Kidney epithelial cell (primary cell): ENCODE measurements at regions not wholly inside any gene's neighbourhood (a gene's known extent, or its start where the extent isn't known, plus 50 kb on each side); places are given as distances from the start of the nearest gene placed in this dataset.

ENCODE experiments used
- DNase-seq: peaks from one replicate; pipeline ENCODE4 v3.0.0-alpha.2; 2010; ENCODE audit warnings: low read depth
- H3K27me3 ChIP-seq: 2 replicates; pipeline ENCODE4 v1.6.0; 2011; ENCODE audit warnings: low read length; ENCODE audit not compliant: control insufficient read depth, insufficient read depth
- H3K36me3 ChIP-seq: 2 replicates; pipeline ENCODE4 v1.5.1; 2011; ENCODE audit warnings: low read length; ENCODE audit not compliant: control insufficient read depth, insufficient read depth
- H3K4me3 ChIP-seq: 2 replicates; pipeline ENCODE4 v1.5.1; 2011; ENCODE audit warnings: low read depth, mild to moderate bottlenecking, control low read depth, low read length
- CTCF ChIP-seq: IDR thresholded peaks from 2 replicates; pipeline ENCODE4 v1.5.1; 2011; ENCODE audit warnings: mild to moderate bottlenecking, moderate library complexity, low read length, control low read depth, inconsistent platforms; ENCODE audit not compliant: insufficient read depth, poor library complexity, severe bottlenecking

DNA sequence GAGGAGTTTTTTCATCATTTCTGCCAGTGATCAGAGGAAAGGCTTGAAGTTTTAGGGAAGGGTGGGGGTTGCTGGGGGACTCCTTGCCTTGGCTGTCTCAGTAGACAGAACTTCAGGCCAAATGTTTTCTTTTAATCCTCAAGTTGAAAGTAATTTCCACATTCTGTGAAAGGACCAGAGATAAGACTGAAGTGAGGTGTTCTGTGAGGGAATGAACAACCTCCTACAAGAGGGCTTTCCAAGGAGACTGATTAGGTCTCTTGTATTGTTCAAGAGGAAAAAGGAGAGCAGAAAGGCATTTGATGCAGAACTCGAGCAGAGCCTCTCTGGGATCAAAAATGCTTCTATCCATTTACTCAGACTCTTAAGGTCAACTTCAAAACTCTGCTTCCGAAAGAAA, 282.1 kb upstream of the ATP10B start:
- no peak for TF ChIP-seq CTCF
- DNase-seq, result no peak
- no peaks in the 10 kb centered on the region for H3K27me3 ChIP-seq
- H3K36me3 ChIP-seq, result no peaks in the 10 kb centered on the region
- H3K4me3 ChIP-seq, result no peak overlapping the region

DNA sequence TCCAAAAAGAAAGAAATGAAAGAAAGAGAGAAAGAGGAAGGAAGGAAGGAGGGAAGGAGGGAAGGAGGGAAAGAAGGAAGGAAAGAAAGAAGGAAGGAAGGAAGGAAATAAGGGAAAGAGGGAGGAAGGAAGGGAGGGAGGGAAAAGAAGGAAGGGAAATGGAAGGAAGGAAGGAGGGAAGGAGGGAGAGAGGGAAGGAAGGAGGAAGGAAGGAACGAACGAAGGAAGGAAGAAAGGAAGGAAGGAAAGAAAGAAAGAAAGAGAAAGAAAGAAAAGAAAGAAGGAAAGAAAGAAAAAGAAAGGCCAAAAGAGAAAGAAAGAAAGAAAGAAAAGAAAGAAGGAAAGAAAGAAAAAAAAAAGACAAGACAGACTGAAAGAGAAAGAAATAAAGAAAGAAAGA, 263.9 kb upstream of the ATP10B start:
- Histone ChIP-seq H3K36me3 (no peaks in the 10 kb centered on the region), H3K27me3 (no peaks in the 10 kb centered on the region), H3K4me3 (no peak overlapping the region)
- TF ChIP-seq CTCF, result no peak
- no peak for DNase-seq

DNA sequence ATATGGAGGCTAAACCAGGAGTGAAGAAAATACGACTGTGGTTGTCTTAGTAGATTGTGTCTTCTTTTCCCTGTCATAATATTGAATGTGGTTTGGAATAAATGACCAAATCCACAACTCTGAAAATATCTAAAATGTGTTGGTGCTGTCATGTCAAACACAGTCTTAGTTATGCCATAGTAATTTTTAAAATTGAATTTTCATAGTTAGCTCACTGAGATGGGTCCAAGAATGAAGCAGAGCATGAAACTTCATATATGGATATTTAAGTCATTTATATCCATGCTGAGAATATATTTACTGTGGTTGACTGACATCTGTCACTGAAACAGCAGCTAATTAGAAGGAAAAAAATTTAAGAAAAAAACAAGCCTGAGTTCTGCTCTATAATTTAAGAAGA, 260.4 kb upstream of the ATP10B start:
- DNase-seq, result no peak
- no peak for TF ChIP-seq CTCF
- H3K36me3 ChIP-seq, result no peaks in the 10 kb centered on the region
- no peak overlapping the region for H3K4me3 ChIP-seq
- no peaks in the 10 kb centered on the region for H3K27me3 ChIP-seq

- H3K27me3 ChIP-seq, result no peaks in the 10 kb centered on the region
- H3K4me3 ChIP-seq, result no peak overlapping the region
- no peak for DNase-seq
- H3K36me3 ChIP-seq, result no peaks in the 10 kb centered on the region
- no peak for TF ChIP-seq CTCF
These were observed 253.5 kb upstream of the ATP10B start for GRCh38 chr5:161105525-161105924.

DNA sequence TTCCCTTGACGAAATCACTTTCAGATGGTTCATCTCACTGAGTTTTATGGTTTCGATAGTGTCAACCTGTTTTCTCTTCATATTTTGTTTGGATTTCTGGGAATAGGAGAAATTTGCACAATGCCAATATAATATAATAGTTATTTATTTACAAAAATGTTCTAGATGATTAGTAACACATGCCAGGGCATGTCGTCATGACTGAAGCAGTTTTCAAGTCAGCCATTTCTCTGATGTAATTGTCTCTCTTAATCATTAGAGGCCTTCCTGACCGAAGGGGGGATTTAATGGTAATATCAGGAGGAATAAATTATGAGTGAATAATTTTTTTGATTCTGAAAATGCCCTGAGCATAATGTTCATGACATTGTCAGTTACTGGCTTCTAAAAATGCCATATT, 246.5 kb upstream of the ATP10B start:
- no peak for TF ChIP-seq CTCF
- DNase-seq, result no peak
- H3K4me3 ChIP-seq, result no peak overlapping the region
- H3K36me3 ChIP-seq, result no peaks in the 10 kb centered on the region
- H3K27me3 ChIP-seq, result no peaks in the 10 kb centered on the region

- TF ChIP-seq CTCF, result no peak
- Histone ChIP-seq H3K27me3 (no peaks in the 10 kb centered on the region), H3K36me3 (no peaks in the 10 kb centered on the region), H3K4me3 (no peak overlapping the region)
- DNase-seq, result no peak
These were observed 244.6 kb upstream of the ATP10B start for GRCh38 chr5:161096581-161096980.
